ENCODE measurements at regions not wholly inside any gene's neighbourhood (a gene's known extent, or its start where the extent isn't known, plus 50 kb on each side); places are given as distances from the start of the nearest gene placed in this dataset.
"Not testable (repeated sequence)": the region's sequence is repeated elsewhere in the genome, so short reads cannot be mapped to it uniquely, and the experiment has no call there.

- peaks cover 4% of the 10 kb centered on the region for H3K9me3 ChIP-seq (ENCODE audit: control insufficient read depth, low read length)
- no peaks in the 10 kb centered on the region for H3K27me3 ChIP-seq (ENCODE audit: control insufficient read depth in 1 of 2, insufficient read depth in 2 of 2, low read length in 1 of 2)
- no peaks in the 10 kb centered on the region for H3K4me1 ChIP-seq (ENCODE audit: control insufficient read depth in 1 of 2, insufficient read depth in 2 of 2, low read length in 2 of 2)
- no peak overlapping the region for H3K27ac ChIP-seq (ENCODE audit: low read depth in 1 of 2, low read length in 2 of 2)
- ATAC-seq (ENCODE audit: low FRiP score) (no peak), DNase-seq (no peak)
- H3K36me3 ChIP-seq (ENCODE audit: control insufficient read depth in 1 of 2, insufficient read depth in 2 of 2, low read length in 1 of 2) = no peaks in the 10 kb centered on the region
- intact Hi-C loops (cut with DNase I) = no loop called here
- H3K4me3 ChIP-seq (ENCODE audit: low read length in 2 of 2) = no peak overlapping the region
- 77 to 78% methylated on average over 7 of the region's 7 CpGs for WGBS, 2 donors
Measured at GRCh38 chr3:130800829-130801228, 54.2 kb upstream of the PIK3R4 start.

GRCh38 chr3:130801473-130801872, 54.8 kb upstream of the PIK3R4 start:
- Histone ChIP-seq H3K4me1 (ENCODE audit: control insufficient read depth in 1 of 2, insufficient read depth in 2 of 2, low read length in 2 of 2) (no peaks in the 10 kb centered on the region), H3K27ac (ENCODE audit: low read depth in 1 of 2, low read length in 2 of 2) (no peak overlapping the region), H3K27me3 (ENCODE audit: control insufficient read depth in 1 of 2, insufficient read depth in 2 of 2, low read length in 1 of 2) (no peaks in the 10 kb centered on the region), H3K36me3 (ENCODE audit: control insufficient read depth in 1 of 2, insufficient read depth in 2 of 2, low read length in 1 of 2) (no peaks in the 10 kb centered on the region), H3K4me3 (ENCODE audit: low read length in 2 of 2) (no peak overlapping the region), H3K9me3 (ENCODE audit: control insufficient read depth, low read length) (peaks cover 4% of the 10 kb centered on the region)
- ATAC-seq (ENCODE audit: low FRiP score) (no peak), DNase-seq (no peak)
- WGBS, 2 donors = 60 to 63% methylated on average over 3 of the region's 3 CpGs
- intact Hi-C loops (cut with DNase I) = no loop called here

- no peaks in the 10 kb centered on the region for H3K4me1 ChIP-seq (ENCODE audit: control insufficient read depth in 1 of 2, insufficient read depth in 2 of 2, low read length in 2 of 2)
- no peaks in the 10 kb centered on the region for H3K36me3 ChIP-seq (ENCODE audit: control insufficient read depth in 1 of 2, insufficient read depth in 2 of 2, low read length in 1 of 2)
- no peak overlapping the region for H3K27ac ChIP-seq (ENCODE audit: low read depth in 1 of 2, low read length in 2 of 2)
- intact Hi-C loops (cut with DNase I) = no loop called here
- H3K27me3 ChIP-seq (ENCODE audit: control insufficient read depth in 1 of 2, insufficient read depth in 2 of 2, low read length in 1 of 2) = no peaks in the 10 kb centered on the region
- ATAC-seq (ENCODE audit: low FRiP score) (no peak), DNase-seq (no peak)
- H3K4me3 ChIP-seq (ENCODE audit: low read length in 2 of 2) = no peak overlapping the region
- 77 to 84% methylated on average over 2 of the region's 2 CpGs for WGBS, 2 donors
- peaks cover 1% of the 10 kb centered on the region for H3K9me3 ChIP-seq (ENCODE audit: control insufficient read depth, low read length)
Measured at GRCh38 chr3:130811557-130811956, 64.9 kb upstream of the PIK3R4 start.

GRCh38 chr3:130814691-130815472, 68.3 kb upstream of the PIK3R4 start:
- Histone ChIP-seq H3K9me3 (ENCODE audit: control insufficient read depth, low read length) (peaks cover 1% of the 10 kb centered on the region), H3K27ac (ENCODE audit: low read depth in 1 of 2, low read length in 2 of 2) (no peak overlapping the region), H3K36me3 (ENCODE audit: control insufficient read depth in 1 of 2, insufficient read depth in 2 of 2, low read length in 1 of 2) (no peaks in the 10 kb centered on the region), H3K4me3 (ENCODE audit: low read length in 2 of 2) (no peak overlapping the region), H3K4me1 (ENCODE audit: control insufficient read depth in 1 of 2, insufficient read depth in 2 of 2, low read length in 2 of 2) (no peaks in the 10 kb centered on the region), H3K27me3 (ENCODE audit: control insufficient read depth in 1 of 2, insufficient read depth in 2 of 2, low read length in 1 of 2) (no peaks in the 10 kb centered on the region)
- ATAC-seq (ENCODE audit: low FRiP score) (no peak), DNase-seq (peak in 1 of 2 donors; percentile 60)
- 90 to 92% methylated on average over 29 to 36 of the region's 36 CpGs for WGBS, 2 donors
- intact Hi-C loops (cut with DNase I) = no loop called here

DNA sequence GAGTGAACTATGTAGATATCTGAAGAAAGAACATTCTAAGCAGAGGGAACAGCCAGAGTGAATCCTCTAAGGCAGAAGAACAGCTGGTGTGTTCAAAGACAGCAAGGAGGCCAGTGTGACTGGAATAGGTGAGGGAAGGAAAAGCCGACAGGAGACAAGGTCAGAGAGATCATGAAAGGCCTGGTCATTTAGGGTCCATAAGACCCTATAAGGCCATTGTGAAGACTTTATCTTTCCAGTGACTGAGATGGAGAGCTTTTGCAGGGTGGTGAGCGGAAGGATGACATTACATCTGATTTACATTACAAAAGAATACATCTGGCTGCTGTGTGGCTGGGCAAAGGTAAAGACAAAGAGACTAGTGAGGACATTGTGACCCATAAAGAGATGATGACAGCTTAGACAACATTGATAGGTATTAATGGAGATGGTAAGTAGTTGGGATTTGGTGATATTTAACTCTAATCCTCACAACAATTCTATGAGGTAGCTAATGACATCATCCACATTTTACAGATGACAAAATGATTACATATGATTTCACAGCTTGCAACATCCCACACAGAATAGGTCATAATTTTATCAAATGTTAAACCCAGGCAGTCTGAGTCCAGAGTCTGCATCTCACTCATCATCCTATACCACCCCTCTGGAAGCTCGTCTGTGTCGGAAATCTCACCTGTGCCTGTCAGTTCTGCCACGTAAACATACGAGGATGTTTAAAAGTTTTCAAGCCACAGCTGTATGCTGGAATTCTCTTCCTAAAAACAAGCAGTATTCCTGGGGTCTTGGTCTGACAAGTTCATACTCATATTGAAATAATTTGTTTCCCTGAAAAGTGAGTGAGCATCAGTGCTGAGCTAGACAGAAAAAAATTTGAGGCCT, 70.2 kb upstream of the PIK3R4 start:
- no peaks in the 10 kb centered on the region for H3K9me3 ChIP-seq (ENCODE audit: control insufficient read depth, low read length)
- ATAC-seq (ENCODE audit: low FRiP score) = no peak
- H3K27ac ChIP-seq (ENCODE audit: low read depth in 1 of 2, low read length in 2 of 2) = no peak overlapping the region
- no peak for DNase-seq
- WGBS, 2 donors = 86% methylated on average over 6 of the region's 6 CpGs
- intact Hi-C loops (cut with DNase I) = no loop called here
- H3K4me1 ChIP-seq (ENCODE audit: control insufficient read depth in 1 of 2, insufficient read depth in 2 of 2, low read length in 2 of 2) = no peaks in the 10 kb centered on the region
- H3K27me3 ChIP-seq (ENCODE audit: control insufficient read depth in 1 of 2, insufficient read depth in 2 of 2, low read length in 1 of 2) = no peaks in the 10 kb centered on the region
- no peak overlapping the region for H3K4me3 ChIP-seq (ENCODE audit: low read length in 2 of 2)
- no peaks in the 10 kb centered on the region for H3K36me3 ChIP-seq (ENCODE audit: control insufficient read depth in 1 of 2, insufficient read depth in 2 of 2, low read length in 1 of 2)

- DNase-seq; H3K36me3 ChIP-seq (ENCODE audit: control insufficient read depth in 1 of 2, insufficient read depth in 2 of 2, low read length in 1 of 2); H3K9me3 ChIP-seq (ENCODE audit: control insufficient read depth, low read length); H3K27me3 ChIP-seq (ENCODE audit: control insufficient read depth in 1 of 2, insufficient read depth in 2 of 2, low read length in 1 of 2); H3K4me1 ChIP-seq (ENCODE audit: control insufficient read depth in 1 of 2, insufficient read depth in 2 of 2, low read length in 2 of 2); H3K27ac ChIP-seq (ENCODE audit: low read depth in 1 of 2, low read length in 2 of 2); H3K4me3 ChIP-seq (ENCODE audit: low read length in 2 of 2); ATAC-seq (ENCODE audit: low FRiP score); intact Hi-C loops (cut with DNase I): not testable (repeated sequence)
- WGBS, 2 donors = 91 to 93% methylated on average over 3 of the region's 3 CpGs
Measured at GRCh38 chr3:130818066-130818465, 71.4 kb upstream of the PIK3R4 start.

GRCh38 chr3:130820976-130821375, 72.9 kb upstream of the ATP2C1 start:
- ATAC-seq (ENCODE audit: low FRiP score) (peak; percentile 76), DNase-seq (no peak)
- H3K9me3 ChIP-seq (ENCODE audit: control insufficient read depth, low read length) = no peaks in the 10 kb centered on the region
- 34 to 50% methylated on average over 2 of the region's 2 CpGs for WGBS, 2 donors
- no peaks in the 10 kb centered on the region for H3K36me3 ChIP-seq (ENCODE audit: control insufficient read depth in 1 of 2, insufficient read depth in 2 of 2, low read length in 1 of 2)
- H3K27me3 ChIP-seq (ENCODE audit: control insufficient read depth in 1 of 2, insufficient read depth in 2 of 2, low read length in 1 of 2) = no peaks in the 10 kb centered on the region
- H3K27ac ChIP-seq (ENCODE audit: low read depth in 1 of 2, low read length in 2 of 2) = no peak overlapping the region
- intact Hi-C loops (cut with DNase I) = no loop called here
- H3K4me1 ChIP-seq (ENCODE audit: control insufficient read depth in 1 of 2, insufficient read depth in 2 of 2, low read length in 2 of 2) = no peaks in the 10 kb centered on the region
- no peak overlapping the region for H3K4me3 ChIP-seq (ENCODE audit: low read length in 2 of 2)

GRCh38 chr3:130821806-130822205, 72.1 kb upstream of the ATP2C1 start:
- no peaks in the 10 kb centered on the region for H3K4me1 ChIP-seq (ENCODE audit: control insufficient read depth in 1 of 2, insufficient read depth in 2 of 2, low read length in 2 of 2)
- intact Hi-C loops (cut with DNase I) = no loop called here
- DNase-seq (no peak), ATAC-seq (ENCODE audit: low FRiP score) (no peak)
- no peak overlapping the region for H3K27ac ChIP-seq (ENCODE audit: low read depth in 1 of 2, low read length in 2 of 2)
- no peaks in the 10 kb centered on the region for H3K36me3 ChIP-seq (ENCODE audit: control insufficient read depth in 1 of 2, insufficient read depth in 2 of 2, low read length in 1 of 2)
- no peaks in the 10 kb centered on the region for H3K27me3 ChIP-seq (ENCODE audit: control insufficient read depth in 1 of 2, insufficient read depth in 2 of 2, low read length in 1 of 2)
- no peak overlapping the region for H3K4me3 ChIP-seq (ENCODE audit: low read length in 2 of 2)
- WGBS, 2 donors = 50 to 65% methylated on average over 1 of the region's 1 CpG
- no peaks in the 10 kb centered on the region for H3K9me3 ChIP-seq (ENCODE audit: control insufficient read depth, low read length)

Data from aorta (tissue), 5 donors.